ENCODE measurements at regions not wholly inside any gene's neighbourhood (a gene's known extent, or its start where the extent isn't known, plus 50 kb on each side); places are given as distances from the start of the nearest gene placed in this dataset.
"Not testable (repeated sequence)": the region's sequence is repeated elsewhere in the genome, so short reads cannot be mapped to it uniquely, and the experiment has no call there.

DNA sequence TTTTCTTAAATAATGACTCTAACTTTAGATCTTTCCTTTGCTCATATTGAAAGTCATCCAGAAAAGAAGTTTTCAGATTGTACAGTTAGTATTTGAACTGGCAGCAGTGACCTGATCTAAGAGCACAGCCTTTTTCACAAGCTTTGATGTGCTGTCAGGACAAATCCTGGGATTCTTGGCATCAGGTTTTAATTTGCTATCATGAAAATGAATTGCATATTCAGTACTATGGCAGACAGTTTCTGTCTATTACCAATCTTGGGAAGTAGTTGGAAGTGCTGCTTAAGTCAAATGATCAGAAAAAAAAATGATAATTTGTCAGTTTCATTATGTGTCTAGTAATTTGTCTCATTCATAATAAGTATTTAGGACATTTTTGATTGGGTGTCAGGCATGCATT lies 925.6 kb upstream of the ARRDC3 start:
- RAD21 ChIA-PET (ENCODE audit: unreplicated experiment), result interaction anchor here (1.0 to 1.6 kb wide), 4 partner anchors 24 to 667 kb away, joined by 3 to 7 read pairs (median 4); no protein-coding TSS in a partner anchor
- no TSS peak for BruUV-seq (replicated peaks)
- in situ Hi-C loops (cut with MboI), result no loop called here

DNA sequence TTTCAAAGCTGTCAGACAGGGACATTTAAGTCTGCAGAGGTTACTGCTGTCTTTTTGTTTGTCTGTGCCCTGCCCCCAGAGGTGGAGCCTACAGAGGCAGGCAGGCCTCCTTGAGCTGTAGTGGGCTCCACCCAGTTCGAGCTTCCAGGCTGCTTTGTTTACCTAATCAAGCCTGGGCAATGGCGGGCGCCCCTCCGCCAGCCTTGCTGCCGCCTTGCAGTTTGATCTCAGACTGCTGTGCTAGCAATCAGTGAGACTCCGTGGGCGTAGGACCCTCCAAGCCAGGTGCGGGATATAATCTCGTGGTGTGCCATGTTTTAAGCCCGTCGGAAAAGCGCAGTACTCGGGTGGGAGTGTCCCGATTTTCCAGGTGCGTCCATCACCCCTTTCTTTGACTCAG lies 919.2 kb upstream of the ARRDC3 start:
- FAIRE-seq; SMC1A ChIA-PET (ENCODE audit: uncharacterized antibody, unreplicated experiment); in situ Hi-C loops (cut with MboI): not testable (repeated sequence)

More for the DNA sequence above, 925.6 kb upstream of the ARRDC3 start:
- H2AFZ ChIP-seq (ENCODE audit: control insufficient read depth, low read depth, low read length), result no peak overlapping the region
- intact Hi-C loops (cut with micrococcal nuclease; ENCODE audit: unreplicated experiment), result loop anchor here (2.0 kb wide), 1 partner anchor 162 kb away; no protein-coding TSS in a partner anchor
- DNase-seq (ENCODE audit: low read depth, low spot score) (no peak), FAIRE-seq (no peak), ATAC-seq (no peak)
- ChIA-PET CTCF (interaction anchor here (0.6 to 1.4 kb wide), 4 partner anchors 155 to 667 kb away, joined by 3 to 5 read pairs (median 3); no protein-coding TSS in a partner anchor), POLR2A (no interaction called here), SMC1A (ENCODE audit: uncharacterized antibody, unreplicated experiment) (interaction anchor here (0.6 to 2.4 kb wide), 3 partner anchors 161 to 434 kb away, joined by 3 to 12 read pairs (median 3); no protein-coding TSS in a partner anchor)
- H3K27me3 ChIP-seq (replicated peaks in 1 of 2; ENCODE audit: control insufficient read depth in 2 of 2, insufficient read depth in 2 of 2, low read length in 1 of 2), result no peaks in the 10 kb centered on the region
- no peaks in the 10 kb centered on the region for H3K4me1 ChIP-seq (ENCODE audit: control insufficient read depth, insufficient read depth, low read length)
- no peaks in the 10 kb centered on the region for H4K20me1 ChIP-seq (ENCODE audit: control insufficient read depth, insufficient read depth)
- TF ChIP-seq PAX5 (IDR thresholded peaks at IDR 0.05; ENCODE audit: borderline replicate concordance, low read depth, low read length) (no peak), CEBPB (IDR thresholded peaks at IDR 0.05; ENCODE audit: borderline replicate concordance in 1 of 2, low read depth in 2 of 2, low read length in 2 of 2) (no peak), ZNF217 (IDR thresholded peaks at IDR 0.05) (no peak), RUNX3 (IDR thresholded peaks at IDR 0.05; ENCODE audit: low read length) (no peak)
- TF ChIP-seq, protein P1, sequence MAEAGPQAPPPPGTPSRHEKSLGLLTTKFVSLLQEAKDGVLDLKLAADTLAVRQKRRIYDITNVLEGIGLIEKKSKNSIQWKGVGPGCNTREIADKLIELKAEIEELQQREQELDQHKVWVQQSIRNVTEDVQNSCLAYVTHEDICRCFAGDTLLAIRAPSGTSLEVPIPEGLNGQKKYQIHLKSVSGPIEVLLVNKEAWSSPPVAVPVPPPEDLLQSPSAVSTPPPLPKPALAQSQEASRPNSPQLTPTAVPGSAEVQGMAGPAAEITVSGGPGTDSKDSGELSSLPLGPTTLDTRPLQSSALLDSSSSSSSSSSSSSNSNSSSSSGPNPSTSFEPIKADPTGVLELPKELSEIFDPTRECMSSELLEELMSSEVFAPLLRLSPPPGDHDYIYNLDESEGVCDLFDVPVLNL (IDR thresholded peaks at IDR 0.05; ENCODE audit: low read depth, low read length), result no peak
- TF ChIP-seq, protein P2, sequence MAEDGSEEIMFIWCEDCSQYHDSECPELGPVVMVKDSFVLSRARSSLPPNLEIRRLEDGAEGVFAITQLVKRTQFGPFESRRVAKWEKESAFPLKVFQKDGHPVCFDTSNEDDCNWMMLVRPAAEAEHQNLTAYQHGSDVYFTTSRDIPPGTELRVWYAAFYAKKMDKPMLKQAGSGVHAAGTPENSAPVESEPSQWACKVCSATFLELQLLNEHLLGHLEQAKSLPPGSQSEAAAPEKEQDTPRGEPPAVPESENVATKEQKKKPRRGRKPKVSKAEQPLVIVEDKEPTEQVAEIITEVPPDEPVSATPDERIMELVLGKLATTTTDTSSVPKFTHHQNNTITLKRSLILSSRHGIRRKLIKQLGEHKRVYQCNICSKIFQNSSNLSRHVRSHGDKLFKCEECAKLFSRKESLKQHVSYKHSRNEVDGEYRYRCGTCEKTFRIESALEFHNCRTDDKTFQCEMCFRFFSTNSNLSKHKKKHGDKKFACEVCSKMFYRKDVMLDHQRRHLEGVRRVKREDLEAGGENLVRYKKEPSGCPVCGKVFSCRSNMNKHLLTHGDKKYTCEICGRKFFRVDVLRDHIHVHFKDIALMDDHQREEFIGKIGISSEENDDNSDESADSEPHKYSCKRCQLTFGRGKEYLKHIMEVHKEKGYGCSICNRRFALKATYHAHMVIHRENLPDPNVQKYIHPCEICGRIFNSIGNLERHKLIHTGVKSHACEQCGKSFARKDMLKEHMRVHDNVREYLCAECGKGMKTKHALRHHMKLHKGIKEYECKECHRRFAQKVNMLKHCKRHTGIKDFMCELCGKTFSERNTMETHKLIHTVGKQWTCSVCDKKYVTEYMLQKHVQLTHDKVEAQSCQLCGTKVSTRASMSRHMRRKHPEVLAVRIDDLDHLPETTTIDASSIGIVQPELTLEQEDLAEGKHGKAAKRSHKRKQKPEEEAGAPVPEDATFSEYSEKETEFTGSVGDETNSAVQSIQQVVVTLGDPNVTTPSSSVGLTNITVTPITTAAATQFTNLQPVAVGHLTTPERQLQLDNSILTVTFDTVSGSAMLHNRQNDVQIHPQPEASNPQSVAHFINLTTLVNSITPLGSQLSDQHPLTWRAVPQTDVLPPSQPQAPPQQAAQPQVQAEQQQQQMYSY (CRISPR knock-in tag; IDR thresholded peaks at IDR 0.05), result no peak
- H3K79me2 ChIP-seq (ENCODE audit: control insufficient read depth, insufficient read depth, low read length), result no peaks in the 10 kb centered on the region
- no peaks in the 10 kb centered on the region for H3K36me3 ChIP-seq (ENCODE audit: control insufficient read depth in 2 of 2, insufficient read depth in 2 of 2, low read length in 1 of 2)
- H3K27ac ChIP-seq (ENCODE audit: control insufficient read depth, insufficient read depth), result no peak overlapping the region
- no peak overlapping the region for H3K4me3 ChIP-seq
- H3K9me3 ChIP-seq (replicated peaks; ENCODE audit: control insufficient read depth, insufficient read depth, low read length), result no peaks in the 10 kb centered on the region
- H3K4me2 ChIP-seq (ENCODE audit: control insufficient read depth, insufficient read depth), result no peak overlapping the region
- H3K9ac ChIP-seq (ENCODE audit: control insufficient read depth, insufficient read depth, low read length), result no peak overlapping the region

More for the DNA sequence above, 919.2 kb upstream of the ARRDC3 start:
- H4K20me1 ChIP-seq (ENCODE audit: control insufficient read depth, insufficient read depth); RAD21 ChIA-PET (ENCODE audit: unreplicated experiment); H3K27me3 ChIP-seq (replicated peaks in 1 of 2; ENCODE audit: control insufficient read depth in 2 of 2, insufficient read depth in 2 of 2, low read length in 1 of 2); H3K4me1 ChIP-seq (ENCODE audit: control insufficient read depth, insufficient read depth, low read length); POLR2A ChIA-PET; H3K79me2 ChIP-seq (ENCODE audit: control insufficient read depth, insufficient read depth, low read length); CTCF ChIA-PET; DNase-seq (ENCODE audit: low read depth, low spot score); H3K9ac ChIP-seq (ENCODE audit: control insufficient read depth, insufficient read depth, low read length); H3K27ac ChIP-seq (ENCODE audit: control insufficient read depth, insufficient read depth); BruUV-seq (replicated peaks); ATAC-seq; H3K36me3 ChIP-seq (ENCODE audit: control insufficient read depth in 2 of 2, insufficient read depth in 2 of 2, low read length in 1 of 2); intact Hi-C loops (cut with micrococcal nuclease; ENCODE audit: unreplicated experiment); H3K4me2 ChIP-seq (ENCODE audit: control insufficient read depth, insufficient read depth); H2AFZ ChIP-seq (ENCODE audit: control insufficient read depth, low read depth, low read length); H3K9me3 ChIP-seq (replicated peaks; ENCODE audit: control insufficient read depth, insufficient read depth, low read length); H3K4me3 ChIP-seq: not testable (repeated sequence)
- WGBS (ENCODE audit: insufficient coverage, insufficient replicate concordance, low lambda C conversion rate, missing lambda C conversion rate), result 69% methylated on average over 14 of the region's 15 CpGs

Data from GM12878 (cell line).